ENCODE measurements at regions not wholly inside any gene's neighbourhood (a gene's known extent, or its start where the extent isn't known, plus 50 kb on each side); places are given as distances from the start of the nearest gene placed in this dataset.
A peak's percentile ranks its signal among the peaks of the same experiment; 100 is the strongest.

GRCh38 chr2:129763190-129763846, 216.1 kb upstream of the RAB6C start:
- Mint-ChIP-seq H3K9me3 (no peaks in the 10 kb centered on the region), H3K27me3 (ENCODE audit: low read depth) (no peaks in the 10 kb centered on the region), H3K36me3 (no peaks in the 10 kb centered on the region), H3K27ac (no peak overlapping the region), H3K4me3 (no peak overlapping the region), H3K4me1 (peaks cover 8% of the 10 kb centered on the region)
- no peak for ATAC-seq
- ChIA-PET POLR2A (no interaction called here), CTCF (interaction anchor here (2.1 kb wide), 1 partner anchor 64 kb away, joined by 5 read pairs; no protein-coding TSS in a partner anchor)
- DNase-seq (ENCODE audit: low spot score): no peak
- no peak for TF ChIP-seq RELA (CRISPR knock-in tag; IDR thresholded peaks at IDR 0.05; ENCODE audit: borderline replicate concordance)

- TF ChIP-seq IRF2 (CRISPR knock-in tag; IDR thresholded peaks at IDR 0.05; ENCODE audit: borderline replicate concordance, low read depth) (no peak), FOXP1 (CRISPR knock-in tag; IDR thresholded peaks at IDR 0.05; ENCODE audit: borderline replicate concordance) (no peak), ZNF263 (CRISPR knock-in tag; IDR thresholded peaks at IDR 0.05; ENCODE audit: low read depth) (no peak), ZNF219 (CRISPR knock-in tag; IDR thresholded peaks at IDR 0.05; ENCODE audit: borderline replicate concordance) (no peak), ZNF416 (CRISPR knock-in tag; IDR thresholded peaks at IDR 0.05) (no peak), ZNF232 (CRISPR knock-in tag; IDR thresholded peaks at IDR 0.05) (no peak)
- TF ChIP-seq, protein P1, sequence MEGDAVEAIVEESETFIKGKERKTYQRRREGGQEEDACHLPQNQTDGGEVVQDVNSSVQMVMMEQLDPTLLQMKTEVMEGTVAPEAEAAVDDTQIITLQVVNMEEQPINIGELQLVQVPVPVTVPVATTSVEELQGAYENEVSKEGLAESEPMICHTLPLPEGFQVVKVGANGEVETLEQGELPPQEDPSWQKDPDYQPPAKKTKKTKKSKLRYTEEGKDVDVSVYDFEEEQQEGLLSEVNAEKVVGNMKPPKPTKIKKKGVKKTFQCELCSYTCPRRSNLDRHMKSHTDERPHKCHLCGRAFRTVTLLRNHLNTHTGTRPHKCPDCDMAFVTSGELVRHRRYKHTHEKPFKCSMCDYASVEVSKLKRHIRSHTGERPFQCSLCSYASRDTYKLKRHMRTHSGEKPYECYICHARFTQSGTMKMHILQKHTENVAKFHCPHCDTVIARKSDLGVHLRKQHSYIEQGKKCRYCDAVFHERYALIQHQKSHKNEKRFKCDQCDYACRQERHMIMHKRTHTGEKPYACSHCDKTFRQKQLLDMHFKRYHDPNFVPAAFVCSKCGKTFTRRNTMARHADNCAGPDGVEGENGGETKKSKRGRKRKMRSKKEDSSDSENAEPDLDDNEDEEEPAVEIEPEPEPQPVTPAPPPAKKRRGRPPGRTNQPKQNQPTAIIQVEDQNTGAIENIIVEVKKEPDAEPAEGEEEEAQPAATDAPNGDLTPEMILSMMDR (IDR thresholded peaks at IDR 0.05): no peak
- H3K4me1 Mint-ChIP-seq: peaks cover 1% of the 10 kb centered on the region
- H3K27ac Mint-ChIP-seq: no peak overlapping the region
- DNase-seq (ENCODE audit: low spot score): no peak
- CTCF ChIA-PET: interaction anchor here (1.0 to 2.1 kb wide), 3 partner anchors 32 to 159 kb away, joined by 3 to 8 read pairs (median 5); no protein-coding TSS in a partner anchor
- H3K36me3 Mint-ChIP-seq: no peaks in the 10 kb centered on the region
- no peak for ATAC-seq
- no peak overlapping the region for H3K4me3 Mint-ChIP-seq
- POLR2A ChIA-PET: no interaction called here
- H3K9me3 Mint-ChIP-seq: no peaks in the 10 kb centered on the region
- no peaks in the 10 kb centered on the region for H3K27me3 Mint-ChIP-seq (ENCODE audit: low read depth)
Measured at GRCh38 chr2:129763966-129764365, 215.5 kb upstream of the RAB6C start.

DNA sequence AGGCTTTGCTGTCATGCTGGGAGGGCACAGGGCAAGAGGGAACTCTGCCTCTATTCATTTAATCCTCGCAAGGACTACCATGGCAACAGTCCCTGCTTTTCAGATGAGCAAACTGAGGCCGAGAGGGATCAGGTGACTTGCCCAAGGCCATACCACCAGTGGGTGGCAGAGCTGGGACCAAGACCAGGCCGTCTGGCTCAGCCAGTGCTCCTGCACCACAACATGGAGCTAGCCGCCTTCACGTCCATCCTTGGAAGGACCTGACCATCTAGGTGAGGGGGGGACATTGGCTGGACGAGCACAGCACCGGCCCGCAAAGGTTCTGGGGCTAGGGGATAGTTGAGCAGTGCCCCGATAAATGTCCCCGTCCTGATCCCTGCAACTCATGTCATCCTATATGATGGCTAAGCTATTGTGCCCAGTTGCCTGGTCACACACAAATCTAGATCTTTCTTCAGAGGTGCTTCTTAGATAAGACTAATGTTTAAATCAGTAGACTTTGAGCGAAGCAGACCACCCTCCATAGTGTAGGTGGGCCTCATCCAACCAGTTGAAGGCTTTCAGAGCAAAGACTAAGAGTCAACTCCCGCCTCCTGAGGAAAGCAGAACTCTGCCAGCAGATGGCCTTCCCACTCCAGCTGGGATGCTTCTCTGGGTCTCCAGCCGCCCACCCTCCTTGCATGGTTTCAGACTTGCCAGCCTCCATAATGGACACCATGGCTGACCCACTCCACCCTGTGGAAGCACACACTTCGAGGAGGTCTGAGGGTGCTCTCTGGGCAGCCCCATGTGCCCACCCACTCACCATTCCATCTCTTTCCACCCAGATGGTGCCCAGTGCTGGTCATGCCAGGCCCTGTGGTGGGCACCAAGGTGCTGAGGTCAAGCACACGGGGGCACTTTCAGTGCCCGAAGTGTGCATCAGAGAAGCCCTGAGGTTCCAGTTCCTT, 214.8 kb upstream of the RAB6C start:
- DNase-seq (ENCODE audit: low spot score) (no peak), ATAC-seq (peak; percentile 32)
- Mint-ChIP-seq H3K36me3 (no peaks in the 10 kb centered on the region), H3K9me3 (no peaks in the 10 kb centered on the region), H3K4me3 (no peak overlapping the region), H3K27ac (no peak overlapping the region), H3K27me3 (ENCODE audit: low read depth) (no peaks in the 10 kb centered on the region), H3K4me1 (no peaks in the 10 kb centered on the region)
- CTCF ChIA-PET: interaction anchor here (1.0 to 2.1 kb wide), 3 partner anchors 33 to 159 kb away, joined by 3 to 8 read pairs (median 5); no protein-coding TSS in a partner anchor
- POLR2A ChIA-PET: no interaction called here
- TF ChIP-seq EMX1 (CRISPR knock-in tag; IDR thresholded peaks at IDR 0.05) (no peak), ELF4 (CRISPR knock-in tag; IDR thresholded peaks at IDR 0.05; ENCODE audit: low read depth) (no peak), OVOL2 (CRISPR knock-in tag; IDR thresholded peaks at IDR 0.05; ENCODE audit: borderline replicate concordance) (no peak), SP1 (CRISPR knock-in tag; conservative IDR thresholded peaks at IDR 0.05) (no peak), ZNF317 (CRISPR knock-in tag; IDR thresholded peaks at IDR 0.05; ENCODE audit: borderline replicate concordance, low read depth) (no peak), TEAD4 (CRISPR knock-in tag; IDR thresholded peaks at IDR 0.05) (no peak), USF1 (CRISPR knock-in tag; IDR thresholded peaks at IDR 0.05) (peak; percentile 27; the same call in 1 of the 2 replicates), NFE2L1 (CRISPR knock-in tag; IDR thresholded peaks at IDR 0.05) (no peak)
- TF ChIP-seq, protein P2, sequence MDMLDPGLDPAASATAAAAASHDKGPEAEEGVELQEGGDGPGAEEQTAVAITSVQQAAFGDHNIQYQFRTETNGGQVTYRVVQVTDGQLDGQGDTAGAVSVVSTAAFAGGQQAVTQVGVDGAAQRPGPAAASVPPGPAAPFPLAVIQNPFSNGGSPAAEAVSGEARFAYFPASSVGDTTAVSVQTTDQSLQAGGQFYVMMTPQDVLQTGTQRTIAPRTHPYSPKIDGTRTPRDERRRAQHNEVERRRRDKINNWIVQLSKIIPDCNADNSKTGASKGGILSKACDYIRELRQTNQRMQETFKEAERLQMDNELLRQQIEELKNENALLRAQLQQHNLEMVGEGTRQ (CRISPR knock-in tag; IDR thresholded peaks at IDR 0.05): peak; percentile 55; the same call in 1 of the 2 replicates
